Stimulated activated CD8-positive, alpha-beta memory T cell treated with anti-CD3 and anti-CD28 coated beads, Interleukin-4, amount 100 ng/mL, for 4 hours (primary cell): ENCODE measurements at regions not wholly inside any gene's neighbourhood (a gene's known extent, or its start where the extent isn't known, plus 50 kb on each side); places are given as distances from the start of the nearest gene placed in this dataset.

Source experiments
- DNase-seq, 2 donors: peaks; one replicate each; pipeline ENCODE4 v3.0.0-alpha.2; 2020; ENCODE audit warnings: low read depth in 2 of 2, low spot score in 1 of 2

DNA sequence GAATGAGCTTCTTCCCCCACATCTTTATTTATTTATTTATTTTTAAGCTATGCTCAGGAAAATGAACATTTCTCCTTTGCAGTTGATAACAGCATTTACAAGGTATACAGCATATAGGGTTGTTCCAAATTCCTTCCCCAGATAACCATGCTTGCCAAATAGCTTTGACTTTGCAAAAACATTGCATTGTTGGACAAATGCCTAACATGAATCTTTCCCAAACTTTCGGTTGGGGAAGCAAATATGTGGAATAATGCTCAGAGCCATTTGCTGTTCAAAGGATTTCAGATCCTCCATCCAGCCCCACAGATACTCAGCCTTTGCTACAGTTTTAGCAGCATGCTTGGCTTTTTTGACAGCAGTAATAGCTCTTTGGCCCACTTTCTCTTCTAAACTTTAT lies 127.2 kb upstream of the AGA start:
- no peak for DNase-seq

DNA sequence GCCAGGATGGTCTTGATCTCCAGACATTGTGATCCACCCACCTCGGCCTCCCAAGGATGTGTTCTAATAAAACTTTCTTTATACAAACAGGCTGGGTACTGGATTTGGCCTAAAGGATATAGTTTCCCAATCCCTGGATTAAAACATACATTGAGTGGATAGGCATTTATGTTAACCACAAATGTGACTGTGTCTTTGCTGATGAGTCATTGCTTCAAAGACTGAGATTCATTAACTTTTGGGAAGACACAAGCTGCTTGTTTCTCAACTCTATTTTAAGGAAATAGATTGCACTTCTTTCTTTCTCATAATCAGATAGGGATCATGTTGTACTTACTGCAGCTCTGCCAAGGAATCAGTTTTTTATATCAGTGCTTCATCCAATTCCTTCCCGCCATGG lies 131.3 kb upstream of the AGA start:
- DNase-seq = no peak

DNA sequence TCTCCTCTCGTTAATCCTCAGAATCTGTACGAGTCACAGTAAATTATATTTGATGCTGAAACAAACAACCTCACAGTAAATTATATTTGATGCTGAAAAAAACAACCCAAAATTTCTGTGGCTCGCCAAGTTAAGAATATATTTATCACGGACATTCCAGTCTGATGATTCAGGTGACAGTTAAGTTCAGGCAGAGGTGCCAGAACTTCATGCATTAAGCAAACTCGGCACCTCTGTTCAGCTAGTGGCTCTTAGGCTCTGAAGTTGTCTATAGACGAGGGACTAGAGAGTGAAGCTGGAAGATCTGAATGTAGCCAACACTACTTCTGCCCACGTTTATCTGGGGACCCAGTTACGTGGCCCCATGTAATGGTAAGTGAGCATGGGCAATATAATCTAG lies 132.2 kb upstream of the AGA start:
- DNase-seq = no peak

DNA sequence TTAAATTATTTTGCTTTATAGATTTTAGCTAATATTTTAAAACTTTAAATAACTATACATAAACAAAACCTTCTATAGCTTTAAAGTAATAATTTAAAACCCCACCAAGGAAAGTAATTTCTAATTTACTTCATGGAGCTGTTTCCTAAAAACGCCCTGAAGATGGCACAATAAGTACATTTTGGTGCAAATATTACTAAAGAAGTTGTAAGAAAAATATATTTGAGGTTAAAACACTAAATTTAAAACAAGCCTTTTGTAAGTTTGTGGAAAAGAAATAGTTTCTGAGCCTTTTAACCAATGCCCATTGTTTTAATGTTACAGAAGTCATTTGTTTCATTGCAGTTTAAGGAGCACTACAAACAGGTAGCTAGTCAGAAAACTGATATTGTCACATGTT lies 137.4 kb upstream of the AGA start:
- no peak for DNase-seq

DNA sequence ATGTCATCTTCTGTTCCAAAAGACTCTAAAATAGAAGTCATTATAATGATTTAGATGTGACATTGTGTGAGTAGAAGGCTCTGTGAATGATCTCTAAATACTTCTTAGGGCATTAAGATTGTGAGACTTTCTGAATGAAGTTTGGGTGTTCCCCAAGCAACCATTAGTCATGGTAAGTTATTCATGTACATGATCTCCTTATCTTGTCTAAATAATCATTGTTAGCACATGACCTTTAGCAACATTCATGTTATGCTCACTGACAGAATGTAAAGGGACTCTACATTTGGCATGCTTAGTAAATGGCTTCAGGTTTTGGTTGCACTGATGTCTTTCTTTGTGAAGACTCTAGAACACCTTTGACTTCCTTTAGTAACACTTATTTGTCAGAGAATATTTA lies 140.8 kb upstream of the AGA start:
- no peak for DNase-seq

DNA sequence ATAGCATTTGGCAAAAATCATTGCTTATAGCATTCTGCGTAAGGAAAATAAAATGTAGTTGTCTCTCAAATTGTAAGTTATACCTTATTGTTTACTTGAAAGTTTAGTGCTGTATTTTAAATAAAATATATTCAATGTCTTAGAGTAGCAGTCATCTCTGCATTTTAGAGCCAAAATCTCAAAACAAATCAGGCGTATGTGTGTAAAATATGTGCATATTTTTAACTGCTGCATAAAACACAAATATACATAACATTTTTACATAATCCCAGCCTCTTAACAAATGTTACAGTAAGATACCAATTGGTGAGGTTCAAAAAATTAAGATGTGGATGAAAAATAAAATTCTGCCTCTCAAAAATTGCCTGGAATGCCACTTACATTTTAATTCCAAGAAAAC lies 145.8 kb upstream of the AGA start:
- no peak for DNase-seq

DNA sequence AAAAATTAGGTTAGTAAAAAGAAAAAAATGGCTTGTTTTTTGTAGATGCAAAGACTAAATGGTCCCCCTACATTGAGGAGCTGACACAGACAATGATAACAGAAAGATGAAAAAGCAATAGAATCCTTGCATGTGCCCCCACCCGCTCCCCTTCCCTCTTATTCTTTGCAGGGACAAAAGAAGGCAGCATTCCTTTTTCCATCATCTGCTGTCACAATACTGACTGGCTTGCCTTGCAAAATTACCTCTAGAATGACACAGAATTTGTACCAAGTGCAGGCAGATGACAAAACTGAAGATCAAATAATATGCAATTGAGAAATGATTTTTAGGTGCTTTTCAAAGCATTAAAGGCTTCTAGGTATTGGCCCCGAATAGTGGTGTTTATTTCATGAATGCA lies 153.1 kb upstream of the AGA start:
- no peak for DNase-seq

DNA sequence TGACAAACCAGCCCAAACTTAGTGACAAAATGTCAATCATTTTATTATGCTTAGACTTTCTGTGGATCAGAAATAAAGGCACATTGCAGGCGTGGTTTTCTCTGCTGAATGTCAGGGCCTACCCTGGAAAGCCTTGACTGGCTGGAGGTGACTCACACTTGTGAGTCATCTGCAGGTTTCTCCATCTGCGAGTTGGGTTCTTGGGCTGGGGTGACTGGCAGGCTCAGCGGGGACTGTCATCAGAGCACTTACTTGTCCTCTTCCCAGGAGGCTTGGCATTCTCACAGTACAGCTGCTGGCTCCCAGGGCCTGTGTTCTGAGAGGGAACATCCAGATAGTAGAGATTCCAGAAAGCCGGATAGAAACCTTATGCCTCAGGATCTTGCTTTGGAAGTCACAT lies 153.8 kb upstream of the AGA start:
- DNase-seq = no peak

DNA sequence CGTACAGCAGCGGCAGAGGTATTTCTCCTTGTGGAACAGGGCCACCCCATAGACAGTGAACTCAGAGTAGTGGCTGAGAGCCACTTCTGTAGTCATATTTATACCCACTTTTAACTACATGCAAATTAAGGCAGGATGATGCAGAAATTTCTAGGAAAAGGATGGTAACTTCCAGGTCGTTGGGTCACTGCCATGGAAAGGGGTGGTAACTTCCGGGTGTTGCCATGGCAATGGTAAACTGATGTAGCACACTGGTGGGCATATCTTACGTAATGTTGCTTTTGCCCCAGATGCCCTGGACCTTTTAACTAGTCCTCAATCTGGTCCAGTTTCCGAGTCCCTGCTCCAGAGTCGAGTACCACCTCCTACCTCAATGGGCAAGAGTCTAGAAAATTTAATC lies 154.8 kb upstream of the AGA start:
- no peak for DNase-seq

DNA sequence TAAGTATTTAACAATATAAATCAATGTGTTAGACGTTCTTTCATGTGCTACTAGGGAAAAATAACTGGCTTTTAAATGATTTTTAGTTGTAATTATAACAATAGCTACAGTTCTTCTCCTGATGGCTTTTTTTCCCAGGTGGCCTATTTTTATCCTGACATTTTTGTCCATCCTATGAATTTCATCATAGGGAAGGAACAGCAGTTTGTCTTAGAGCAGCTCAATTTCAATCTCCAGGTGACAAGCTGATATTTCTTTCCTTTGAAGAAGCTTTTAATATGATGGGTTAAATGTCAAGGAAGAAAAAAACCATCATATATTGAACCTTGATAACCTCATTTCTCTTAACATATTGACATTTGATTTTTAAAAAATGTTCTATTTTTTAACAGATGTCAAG lies 163.0 kb upstream of the AGA start:
- no peak for DNase-seq

DNA sequence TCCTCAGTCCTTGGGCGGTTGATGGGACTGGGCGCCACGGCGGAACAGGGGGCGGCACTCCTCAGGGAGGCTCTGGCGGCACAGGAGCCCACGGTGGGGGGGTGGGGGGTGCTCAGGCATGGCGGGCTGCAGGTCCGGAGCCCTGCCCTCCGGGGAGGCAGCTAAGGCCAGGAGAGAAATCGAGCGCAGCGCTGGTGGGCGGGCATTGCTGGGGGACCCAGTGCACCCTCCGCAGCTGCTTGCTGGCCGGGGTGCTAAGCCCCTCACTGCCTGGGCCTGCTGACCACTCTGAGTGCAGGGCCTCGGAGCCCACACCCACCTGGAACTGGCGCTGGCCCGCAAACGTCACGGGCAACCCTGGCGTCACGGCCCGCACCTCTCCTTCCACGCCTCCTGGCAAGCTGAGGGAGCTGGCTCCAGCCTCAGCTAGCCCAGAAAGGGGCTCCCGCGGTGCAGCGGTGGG lies 164.9 kb upstream of the AGA start:
- no peak for DNase-seq

DNA sequence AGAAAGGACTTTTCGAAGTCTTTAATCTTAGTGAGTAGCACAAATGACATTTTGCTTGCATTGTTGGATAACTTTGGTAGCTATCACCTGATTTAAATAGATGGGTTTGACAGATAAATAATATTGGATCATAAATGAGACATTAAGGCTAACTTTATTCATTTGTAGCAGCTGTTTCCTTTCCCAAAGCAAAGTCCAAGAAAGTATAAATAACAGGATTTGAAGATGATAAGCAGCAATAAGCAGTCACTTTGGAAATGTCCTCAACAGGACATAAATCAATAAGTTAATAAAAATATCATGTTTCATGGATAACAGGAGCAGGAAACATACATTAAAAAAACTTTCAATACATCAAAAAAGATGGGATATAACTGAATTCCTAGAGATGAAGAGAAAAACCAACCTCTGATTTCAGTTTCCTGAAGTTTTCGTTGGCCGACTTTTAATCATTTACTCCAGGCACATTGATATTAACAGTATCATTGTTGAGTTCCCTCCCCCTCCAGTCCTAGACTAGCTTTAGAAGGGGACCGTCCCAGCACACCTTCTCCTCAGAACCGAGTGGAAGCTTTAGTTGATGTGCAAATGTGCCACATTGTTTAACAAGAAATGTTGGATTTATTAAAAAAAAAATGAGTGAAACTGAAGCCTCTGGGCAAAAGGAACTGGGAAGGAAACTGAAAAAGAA lies 169.9 kb upstream of the AGA start:
- DNase-seq = no peak

DNA sequence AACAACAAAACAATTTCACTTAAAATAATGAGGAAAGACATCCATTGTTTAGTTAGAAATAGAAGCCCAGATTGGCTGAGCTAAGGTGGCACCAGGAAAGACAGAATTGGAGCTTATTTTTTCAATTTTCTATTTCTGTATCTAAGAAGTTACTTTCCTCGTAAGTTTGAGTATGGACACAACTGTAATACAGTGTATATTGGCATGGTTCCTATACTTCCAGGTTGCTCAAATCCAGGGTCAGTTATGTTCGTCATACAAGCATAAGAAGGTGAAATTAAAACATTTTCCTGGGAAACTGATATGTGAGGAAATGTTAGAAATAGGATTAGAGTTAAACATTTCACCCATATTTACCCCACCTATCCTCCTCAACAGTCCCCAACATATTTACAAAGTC lies 170.4 kb upstream of the AGA start:
- DNase-seq = no peak

DNA sequence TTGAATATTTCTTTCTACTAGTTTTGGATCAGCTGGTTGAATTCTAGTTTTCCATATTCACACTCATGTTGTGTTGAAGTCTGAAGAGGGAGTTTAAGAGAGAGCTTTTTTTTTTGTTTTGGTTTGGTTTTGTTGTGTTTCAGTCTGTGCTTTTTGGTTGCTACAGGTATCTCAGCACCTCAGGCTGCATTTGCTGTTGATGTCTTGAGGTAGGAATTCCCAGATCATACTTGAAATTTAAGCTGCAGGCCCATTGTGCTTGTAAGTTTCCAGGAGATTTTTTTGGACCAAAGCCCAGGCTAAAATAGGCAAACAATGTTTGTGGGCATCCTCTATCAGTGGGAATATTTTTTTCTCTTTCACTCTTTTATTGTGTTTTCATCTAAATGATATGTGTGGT lies 190.2 kb upstream of the AGA start:
- no peak for DNase-seq

DNA sequence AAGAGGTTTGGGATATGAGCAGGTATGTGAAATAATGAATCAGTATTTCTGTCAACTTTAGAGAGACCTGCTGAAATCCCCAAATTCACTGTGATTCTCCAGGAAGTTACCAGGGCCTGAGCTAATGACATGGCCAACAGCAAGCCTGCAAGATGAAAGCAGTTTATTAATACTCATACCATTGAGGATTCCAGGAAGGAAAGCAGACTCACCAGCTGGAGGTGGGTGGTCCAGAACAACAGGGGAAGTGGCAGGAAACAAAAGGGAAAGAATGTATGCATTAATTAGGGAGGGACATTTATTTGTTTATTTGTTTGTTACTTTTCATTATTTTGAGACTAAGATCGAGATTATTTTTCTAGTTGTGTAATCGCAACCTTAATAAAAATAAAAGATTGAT lies 196.6 kb upstream of the AGA start:
- no peak for DNase-seq

DNA sequence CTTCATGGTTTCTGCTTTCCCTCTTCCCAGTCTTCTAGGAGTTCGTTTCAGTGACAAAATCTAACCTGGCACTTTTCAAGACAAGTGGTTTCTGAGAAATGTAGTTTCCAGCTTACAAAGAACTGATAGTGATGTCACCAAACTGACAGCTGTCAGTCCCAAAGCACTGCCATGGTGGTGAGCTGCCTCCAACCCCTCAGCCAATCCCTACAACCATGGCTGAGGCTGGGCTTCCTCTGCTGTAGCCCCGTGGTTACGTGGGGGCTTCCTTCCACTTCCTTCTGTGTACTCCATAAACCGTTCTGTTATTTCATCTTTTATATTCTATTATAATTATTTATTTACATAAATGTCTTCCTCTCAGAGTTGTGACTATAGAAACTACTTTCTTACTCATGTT lies 198.6 kb upstream of the AGA start:
- no peak for DNase-seq

DNA sequence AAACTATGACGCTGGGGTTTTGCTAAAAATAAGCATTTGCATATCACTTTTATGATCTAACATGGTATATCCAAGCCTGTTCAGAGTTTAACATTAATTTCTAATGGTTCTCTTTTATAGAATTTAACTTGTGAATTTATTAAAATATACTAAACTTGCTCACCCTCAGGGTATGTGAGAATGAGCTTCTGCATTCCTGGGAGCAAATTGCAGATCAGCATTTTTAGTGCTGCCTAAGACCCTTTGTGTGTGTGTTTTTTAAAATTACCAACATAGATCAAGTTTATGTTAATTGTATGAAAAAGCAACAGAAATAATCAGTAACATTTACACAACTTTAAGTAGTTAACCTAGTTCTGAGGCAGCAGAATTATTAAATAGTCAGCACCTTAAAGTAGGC lies 218.0 kb upstream of the AGA start:
- no peak for DNase-seq

DNA sequence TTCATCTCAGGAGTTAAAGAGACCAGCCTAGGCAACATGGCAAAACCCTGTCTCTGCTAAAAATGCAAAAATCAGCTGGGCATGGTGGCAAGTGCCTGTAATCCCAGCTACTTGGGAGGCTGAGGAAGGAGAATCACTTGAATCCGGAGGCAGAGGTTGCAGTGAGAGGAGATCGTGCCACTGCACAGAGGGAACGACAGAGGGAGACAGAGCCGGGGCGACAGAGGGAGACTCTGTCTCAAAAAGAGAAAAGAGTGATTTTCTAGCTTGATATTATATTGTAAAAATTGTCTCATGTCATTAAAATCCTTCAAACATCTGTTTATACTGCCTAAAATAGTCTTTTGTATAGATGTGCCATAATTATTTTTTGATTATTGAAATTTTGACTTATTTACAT lies 225.4 kb upstream of the AGA start:
- DNase-seq = no peak

DNA sequence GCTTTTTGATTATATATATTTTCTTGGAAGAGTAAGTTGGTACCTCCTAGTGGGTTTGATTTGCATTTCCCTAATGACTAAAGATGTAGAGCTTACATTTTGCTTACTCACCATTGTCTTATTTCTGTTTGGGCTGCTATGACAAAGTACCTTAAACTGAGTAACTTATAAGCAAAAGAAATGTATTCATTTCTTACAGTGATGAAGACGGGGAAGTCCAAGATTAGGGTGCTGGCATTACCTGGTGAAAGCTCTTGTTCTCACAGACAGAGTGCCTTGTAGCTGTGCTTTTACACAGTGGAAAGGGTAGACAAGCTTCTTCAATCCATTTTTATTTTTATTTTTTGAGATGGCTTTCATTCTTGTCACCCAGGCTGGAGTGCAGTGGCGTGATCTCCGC lies 229.2 kb upstream of the AGA start:
- DNase-seq = no peak

DNA sequence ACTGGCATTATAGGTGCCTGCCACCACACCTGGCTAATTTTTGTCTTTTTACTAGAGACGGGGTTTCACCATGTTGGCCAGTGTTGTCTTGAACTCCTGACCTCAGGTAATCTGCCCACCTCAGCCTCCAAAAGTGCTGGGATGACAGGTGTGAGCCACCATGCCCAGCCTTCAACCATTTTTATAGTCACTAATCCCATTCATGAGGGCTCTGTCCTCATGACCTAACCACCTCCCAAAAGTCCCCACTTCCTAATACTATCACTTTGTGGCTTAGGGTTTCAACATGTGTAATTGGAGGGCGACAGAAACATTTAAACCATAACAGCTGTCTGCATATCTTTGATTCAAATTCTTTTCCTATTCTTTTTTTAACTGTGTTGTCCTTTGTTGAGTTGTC lies 229.6 kb upstream of the AGA start:
- no peak for DNase-seq

DNA sequence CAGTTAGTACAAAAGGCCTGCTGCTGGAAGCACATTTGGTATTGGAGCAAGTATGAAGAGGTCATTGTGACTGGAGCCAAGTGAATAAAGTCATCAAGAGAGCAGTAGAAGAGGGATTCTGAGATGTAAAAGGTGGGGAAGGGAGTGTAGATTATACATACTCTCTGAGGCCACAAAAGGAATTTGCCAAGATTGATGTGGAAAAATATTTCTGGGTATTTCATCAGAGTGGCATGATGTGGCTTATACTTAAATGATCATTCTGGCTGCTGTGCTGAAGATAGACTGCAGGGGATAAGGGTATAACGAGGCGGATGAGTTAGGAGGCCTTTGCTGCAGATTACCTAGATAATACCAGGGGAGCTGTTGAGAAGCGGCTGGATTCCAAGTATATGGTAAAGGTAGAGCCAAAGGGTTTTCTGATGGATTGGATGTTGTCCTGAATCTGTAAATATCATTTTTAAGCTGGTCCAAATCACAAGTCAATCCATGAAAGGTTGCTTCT lies 231.8 kb upstream of the AGA start:
- DNase-seq = no peak

DNA sequence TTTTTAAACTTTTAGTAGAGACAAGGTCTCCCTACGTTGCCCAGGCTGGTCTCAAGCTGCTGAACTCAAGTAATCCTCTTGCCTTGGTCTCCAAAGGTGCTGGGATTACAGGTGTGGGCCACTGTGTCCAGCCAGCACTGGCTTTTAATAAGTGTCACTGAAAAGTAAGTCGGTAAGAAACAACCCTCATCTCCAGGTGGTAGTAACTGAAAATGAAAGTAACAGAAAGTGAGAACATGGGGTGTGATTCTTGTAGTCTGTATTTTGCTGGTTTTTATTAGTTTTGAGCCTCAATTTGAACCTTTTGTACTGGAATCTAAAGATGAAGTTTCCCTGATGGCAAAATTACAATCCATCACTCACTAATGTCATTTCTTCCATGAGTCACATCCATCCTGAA lies 238.1 kb upstream of the AGA start:
- DNase-seq = no peak

DNA sequence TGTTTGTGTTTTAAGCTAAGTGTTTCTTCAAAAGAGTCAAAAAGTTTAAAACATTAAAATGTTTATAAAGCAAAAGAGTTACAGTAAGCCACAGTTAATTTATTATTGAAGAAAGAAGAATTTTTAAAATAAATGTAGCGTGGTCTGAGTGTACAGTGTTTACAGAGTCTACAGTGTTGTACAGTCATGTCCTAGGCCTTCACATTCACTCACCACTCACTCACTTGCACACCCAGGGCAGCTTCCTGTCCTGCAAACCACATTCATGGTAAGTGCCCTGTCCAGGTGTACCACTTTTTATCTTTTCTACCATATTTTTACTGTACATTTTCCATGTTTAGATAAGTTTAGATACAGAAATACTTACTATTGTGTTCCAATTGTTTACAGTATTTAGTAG lies 239.7 kb upstream of the AGA start:
- DNase-seq = no peak

DNA sequence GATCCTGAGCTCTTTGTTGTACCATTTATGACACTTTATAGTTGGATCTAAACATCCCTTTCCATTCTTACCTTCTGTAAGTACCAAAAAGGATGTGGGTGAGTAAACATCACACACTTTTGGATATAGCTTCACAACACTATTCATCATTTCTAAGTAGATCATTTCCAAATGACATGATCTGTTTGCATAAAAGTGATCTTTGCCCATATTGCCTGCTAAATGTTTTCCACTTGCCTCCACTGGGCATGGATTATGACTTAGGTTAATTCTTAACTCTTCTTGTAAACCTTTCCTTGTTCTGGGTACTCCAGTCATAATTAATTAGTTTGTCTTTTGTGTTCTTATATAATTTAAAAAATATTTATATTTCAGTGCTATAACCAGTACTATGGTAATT lies 244.9 kb upstream of the AGA start:
- no peak for DNase-seq
